ELF-1 (cell line): ENCODE measurements at regions not wholly inside any gene's neighbourhood (a gene's known extent, or its start where the extent isn't known, plus 50 kb on each side); places are given as distances from the start of the nearest gene placed in this dataset.

Experiments
- DNase-seq: peaks from one replicate; pipeline ENCODE4 v3.0.0-alpha.2; 2016; ENCODE audit warnings: low read depth, low spot score

- no peak for DNase-seq
These were observed 2314.9 kb downstream of the LRRC4C start for GRCh38 chr11:39144351-39145130.

DNA sequence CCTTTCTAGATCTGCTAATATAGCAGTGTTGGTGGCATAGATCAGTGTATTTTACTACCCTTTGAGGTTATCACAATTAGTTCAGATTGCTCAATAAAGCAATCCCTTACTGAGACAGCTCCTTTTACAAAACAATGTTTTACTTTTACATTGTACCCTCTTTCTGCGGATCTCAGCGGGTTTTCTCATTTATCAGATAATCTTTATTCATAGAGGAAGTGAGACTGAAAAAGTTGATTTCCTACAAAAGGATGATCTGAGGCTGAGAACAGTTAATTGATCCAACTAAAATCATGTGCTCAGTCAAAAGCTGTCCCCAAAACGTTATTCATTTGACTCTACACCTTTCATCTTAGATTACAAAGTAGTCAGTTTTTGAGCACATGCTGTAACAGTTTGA lies 2319.9 kb downstream of the LRRC4C start:
- no peak for DNase-seq

DNA sequence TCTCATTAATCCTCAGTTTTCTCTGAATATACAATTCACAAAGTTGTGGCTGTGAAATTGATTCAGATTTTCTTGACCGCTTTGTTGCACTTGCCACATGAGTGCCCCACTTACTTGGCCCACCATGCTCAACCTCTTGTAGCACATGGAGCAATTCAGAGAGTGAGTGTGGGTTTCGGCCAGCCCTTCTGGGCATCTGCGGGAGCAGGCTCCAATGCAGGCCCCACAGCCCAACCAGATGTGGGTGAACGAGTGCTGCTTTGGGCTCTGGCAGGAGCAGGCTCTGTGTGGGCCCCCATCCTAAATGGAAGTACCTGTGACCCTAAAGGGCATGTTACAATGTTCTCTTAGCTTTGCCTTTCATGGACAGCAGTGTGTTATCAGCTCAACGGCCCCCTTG lies 2338.6 kb downstream of the LRRC4C start:
- no peak for DNase-seq

DNA sequence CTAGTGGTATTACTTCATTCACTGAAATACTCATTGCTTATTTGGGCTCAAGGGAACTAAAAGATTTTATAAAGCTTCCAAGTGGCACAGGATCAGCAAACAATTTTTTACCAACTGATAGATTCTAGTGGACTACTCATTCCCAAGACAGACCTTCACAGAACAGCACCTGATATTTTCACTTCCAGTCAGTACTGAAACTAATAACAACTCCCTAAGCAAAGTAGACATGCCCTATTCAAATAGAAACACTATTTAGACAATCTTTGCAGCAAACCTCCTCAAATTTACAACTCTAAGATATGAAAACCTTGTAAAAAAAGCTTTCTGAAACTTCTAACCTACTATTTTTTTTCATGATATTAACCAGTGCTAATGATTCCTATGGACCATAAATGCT lies 2345.8 kb downstream of the LRRC4C start:
- no peak for DNase-seq

GRCh38 chr11:39102236-39102635 lies 2357.2 kb downstream of the LRRC4C start:
- no peak for DNase-seq

DNA sequence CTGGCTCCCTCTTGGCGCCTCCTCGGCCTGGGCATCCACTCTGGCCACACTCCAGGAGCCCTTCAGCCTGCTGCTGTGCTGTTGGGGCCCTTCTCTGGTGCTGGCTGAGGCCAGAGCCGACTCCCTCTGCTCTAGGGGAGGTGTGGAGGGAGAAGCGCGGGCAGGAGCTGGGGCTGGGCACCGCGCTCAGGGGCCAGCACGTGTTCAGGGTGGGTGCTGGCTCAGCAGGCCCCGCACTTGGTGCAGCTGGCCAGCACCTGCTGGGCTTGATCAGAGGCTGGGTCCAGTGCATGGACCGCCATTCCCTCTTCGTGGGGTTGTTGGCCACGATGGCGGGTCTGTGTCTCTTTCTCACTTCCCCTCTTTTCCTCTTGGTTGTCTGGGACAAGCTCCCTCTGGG lies 2381.0 kb downstream of the LRRC4C start:
- DNase-seq, result no peak

DNA sequence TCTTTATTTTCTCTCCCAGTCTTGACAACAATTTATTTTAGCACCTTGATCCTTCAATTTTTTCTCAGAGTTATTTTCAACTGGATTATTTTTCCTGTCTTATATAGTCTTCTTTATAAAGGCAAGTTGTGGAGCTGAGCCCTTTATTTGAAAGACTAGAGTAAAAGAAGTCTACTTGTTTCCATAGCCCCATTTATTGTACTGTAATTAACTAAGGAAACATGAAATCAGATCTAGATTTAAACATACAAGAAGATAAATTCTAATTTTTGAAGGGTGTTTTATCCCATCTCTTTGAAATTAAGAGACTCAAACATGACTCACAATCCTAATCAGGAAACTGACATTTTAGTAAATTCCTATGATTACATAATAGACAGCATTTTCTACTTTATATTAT lies 2421.8 kb downstream of the LRRC4C start:
- no peak for DNase-seq

DNA sequence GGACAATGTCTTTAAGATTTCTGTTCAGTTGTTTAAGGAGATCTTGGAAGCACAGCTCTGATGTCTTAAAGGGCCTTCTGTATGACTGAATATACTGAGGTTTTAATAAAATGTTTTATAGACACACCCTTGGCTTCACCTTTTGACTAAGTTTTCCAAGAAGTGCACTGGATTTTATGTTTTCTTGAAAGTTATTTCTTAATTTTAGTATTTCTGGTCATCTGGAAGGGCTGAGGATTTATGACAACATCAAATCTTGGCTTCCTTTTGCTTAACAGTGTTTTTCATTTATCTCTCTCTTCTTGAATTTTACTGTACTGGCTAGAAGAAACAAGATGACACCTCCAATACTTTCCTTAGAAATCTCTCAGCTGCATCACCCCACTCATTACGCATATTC lies 2423.4 kb downstream of the LRRC4C start:
- DNase-seq, result no peak

DNA sequence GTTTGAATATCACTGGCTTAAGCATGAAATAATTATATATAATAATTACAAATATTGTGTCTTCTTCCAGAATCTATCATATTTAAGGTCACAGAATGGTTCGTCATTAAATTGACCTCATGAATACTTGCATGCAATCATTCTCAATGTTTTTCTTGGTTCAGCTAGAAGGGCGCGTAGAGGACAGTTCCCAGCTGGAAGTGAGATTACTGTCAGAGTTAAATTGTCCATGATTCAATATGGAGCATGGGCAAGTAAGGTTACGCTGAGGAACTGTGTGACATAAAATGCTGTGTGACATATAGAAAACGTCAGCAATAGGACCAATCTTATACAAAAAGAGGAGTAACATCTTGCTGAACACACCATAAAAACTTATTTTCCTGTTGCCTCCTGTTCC lies 2423.5 kb upstream of the RAG2 start:
- DNase-seq, result no peak

DNA sequence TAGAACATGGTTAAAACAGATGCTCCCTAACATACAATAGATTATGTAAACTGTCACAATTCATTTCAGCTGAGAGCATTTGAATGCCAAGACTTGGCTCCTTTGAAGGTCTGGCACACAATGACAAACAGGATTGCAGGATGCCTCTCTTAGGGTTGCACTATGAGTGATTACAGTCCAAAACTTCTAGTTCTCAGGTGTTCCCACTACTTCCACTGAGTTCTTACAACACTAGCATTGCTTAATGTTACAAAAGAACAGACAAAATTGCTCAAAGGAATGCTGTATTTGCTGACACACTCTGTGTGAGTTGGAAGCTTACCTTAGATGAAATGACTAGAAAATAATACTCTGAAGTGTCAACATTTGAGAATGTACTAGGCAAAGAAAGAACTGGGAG lies 2413.8 kb upstream of the RAG2 start:
- DNase-seq, result no peak

DNA sequence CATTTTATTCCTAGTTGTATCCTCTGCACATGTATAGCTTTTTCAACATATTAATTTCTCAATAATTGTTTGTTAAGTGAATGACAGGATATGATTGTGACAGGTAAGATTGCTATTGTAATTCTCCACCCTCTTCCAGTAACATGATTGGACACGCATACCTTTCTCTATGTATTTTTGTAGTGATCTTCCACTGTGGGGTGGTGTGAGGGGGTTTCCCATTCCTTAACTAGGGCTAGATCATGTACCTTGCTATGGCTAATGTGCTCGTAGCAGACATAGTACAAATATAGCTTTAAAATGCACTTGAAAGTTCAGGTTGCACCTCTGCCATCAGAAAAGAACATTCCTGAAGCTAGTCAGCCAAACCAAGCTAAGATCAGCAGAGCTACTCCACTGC lies 2392.8 kb upstream of the RAG2 start:
- no peak for DNase-seq

DNA sequence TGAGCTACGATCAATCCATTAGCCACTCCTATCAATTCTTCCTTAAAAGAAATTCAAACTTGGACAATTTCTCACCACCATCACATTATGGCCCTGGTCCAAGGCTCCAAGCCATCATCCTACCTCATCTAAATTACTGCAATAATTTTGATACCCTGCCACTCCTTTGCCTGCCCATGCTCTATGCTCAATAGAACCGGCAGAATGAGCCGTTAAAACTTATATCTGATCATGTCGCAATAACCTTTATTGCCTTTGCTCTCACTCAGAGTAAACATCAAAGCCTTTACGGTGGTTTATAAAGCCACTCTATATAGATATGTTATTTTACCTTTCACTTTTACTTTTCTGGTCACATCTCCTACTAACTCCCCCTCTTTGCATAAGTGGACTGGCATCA lies 2392.1 kb upstream of the RAG2 start:
- no peak for DNase-seq

GRCh38 chr11:38988908-38989307 lies 2390.9 kb upstream of the RAG2 start:
- DNase-seq, result no peak

- no peak for DNase-seq
These were observed 2374.2 kb upstream of the RAG2 start for GRCh38 chr11:38972220-38972619.

DNA sequence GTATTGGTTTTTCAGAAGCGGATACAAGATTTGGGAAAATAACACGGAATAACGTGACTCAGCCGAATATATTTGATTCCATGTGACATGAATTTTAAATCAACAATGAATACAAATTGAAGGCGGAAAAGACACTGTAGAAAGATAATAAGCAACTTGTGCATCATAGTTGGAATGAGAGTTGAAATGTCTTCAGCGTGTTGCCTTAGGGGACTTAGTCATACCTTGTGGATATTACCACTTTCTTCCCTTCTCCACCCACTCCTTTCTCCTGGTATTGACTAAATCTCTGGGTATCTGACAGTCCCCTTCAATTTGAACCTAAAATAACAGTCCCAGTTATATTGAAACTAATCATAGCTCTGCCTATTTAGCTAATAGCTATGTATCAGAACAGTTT lies 2373.1 kb upstream of the RAG2 start:
- no peak for DNase-seq

DNA sequence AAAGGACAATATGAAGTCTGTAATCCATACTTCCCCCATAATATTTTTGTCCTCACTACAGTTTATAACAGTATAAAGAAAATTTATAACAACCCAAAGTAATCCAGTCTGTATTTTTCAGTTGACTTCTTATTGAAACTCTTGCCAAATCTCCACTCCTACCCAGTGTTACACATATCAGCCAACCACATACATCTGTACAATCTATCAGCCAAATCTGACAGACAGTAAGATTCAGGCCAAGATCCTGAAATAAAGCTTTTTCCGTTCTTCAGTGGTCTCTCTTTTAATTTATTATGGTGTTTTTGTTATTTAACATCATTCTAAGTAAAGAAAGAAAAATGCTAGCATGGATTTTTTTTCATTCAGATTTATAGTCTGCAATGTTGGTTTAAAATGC lies 2370.9 kb upstream of the RAG2 start:
- DNase-seq, result no peak

DNA sequence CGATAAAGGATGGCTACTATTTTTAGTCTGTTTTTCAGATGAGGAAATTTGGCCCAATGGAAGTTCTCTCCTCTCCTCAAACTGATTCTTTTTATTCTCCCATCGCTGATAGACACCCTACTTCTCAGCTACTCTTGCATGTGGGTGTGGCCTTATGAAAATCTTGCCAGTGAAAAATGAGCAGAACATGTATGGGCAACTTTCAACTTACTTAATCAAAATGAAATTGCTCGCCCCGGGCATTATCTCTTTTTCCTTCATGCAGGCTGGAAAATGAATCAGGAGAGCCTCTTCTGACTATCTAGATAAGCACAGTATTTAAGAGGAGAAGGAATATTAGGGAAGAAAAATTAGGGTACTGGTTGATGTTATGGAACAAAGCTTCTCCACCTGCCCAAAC lies 2354.7 kb upstream of the RAG2 start:
- no peak for DNase-seq

- DNase-seq, result no peak
These were observed 2352.8 kb upstream of the RAG2 start for GRCh38 chr11:38950867-38951266.

DNA sequence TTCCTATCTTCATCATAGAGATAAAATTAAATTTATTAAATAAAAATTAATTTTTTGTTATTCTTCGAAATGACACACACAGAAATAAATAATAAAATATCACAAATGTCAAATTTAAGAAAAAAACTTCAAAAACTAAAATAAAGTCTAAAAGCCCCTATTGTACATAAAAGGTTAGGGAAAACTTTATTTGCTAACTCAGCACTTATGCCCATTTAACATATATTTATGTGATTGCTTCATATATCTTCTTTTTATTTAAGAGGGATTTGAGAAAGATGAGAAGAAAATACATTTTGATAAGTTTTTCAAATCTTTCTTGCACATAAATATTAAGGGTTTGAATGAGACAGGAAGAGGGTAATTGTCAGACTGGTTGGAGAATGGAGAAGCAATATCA lies 2350.4 kb upstream of the RAG2 start:
- DNase-seq, result no peak

DNA sequence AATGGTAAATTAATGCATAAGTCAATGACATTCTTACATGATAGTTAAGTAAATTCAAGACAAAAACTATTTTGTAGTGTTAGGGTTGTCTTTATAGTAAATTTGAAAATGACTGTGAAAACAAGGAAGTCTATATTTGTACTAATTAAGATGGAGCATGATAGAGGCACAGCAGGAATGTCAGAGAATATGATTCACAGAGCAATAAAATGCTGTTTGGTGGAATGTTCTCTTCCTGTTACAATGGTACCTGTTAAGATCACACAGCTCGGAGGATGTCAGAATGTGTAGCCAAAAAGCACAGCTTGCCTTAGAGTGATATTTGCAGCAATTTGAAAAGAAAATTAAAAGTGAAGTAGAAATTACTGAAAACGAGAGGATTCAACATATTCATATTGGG lies 2339.7 kb upstream of the RAG2 start:
- DNase-seq, result no peak

GRCh38 chr11:38935941-38936340 lies 2337.9 kb upstream of the RAG2 start:
- no peak for DNase-seq

DNA sequence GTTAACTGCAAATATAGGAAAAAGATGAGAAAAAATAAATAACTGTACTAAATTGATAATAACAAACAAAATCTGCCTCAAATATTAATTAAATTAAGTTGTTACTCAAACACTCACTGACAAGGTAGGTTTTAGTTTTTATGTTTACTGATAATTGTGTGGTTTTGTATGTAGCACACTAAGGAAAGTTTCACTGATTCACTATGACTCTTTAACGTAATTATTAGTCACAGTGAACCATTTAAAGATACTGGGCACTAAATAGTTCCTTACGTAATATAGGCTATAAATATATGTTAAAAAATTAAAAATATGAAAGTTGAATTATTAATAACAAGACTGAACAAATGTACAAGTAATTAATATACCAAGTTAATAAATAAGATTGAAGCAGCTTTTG lies 2330.0 kb upstream of the RAG2 start:
- DNase-seq, result no peak

DNA sequence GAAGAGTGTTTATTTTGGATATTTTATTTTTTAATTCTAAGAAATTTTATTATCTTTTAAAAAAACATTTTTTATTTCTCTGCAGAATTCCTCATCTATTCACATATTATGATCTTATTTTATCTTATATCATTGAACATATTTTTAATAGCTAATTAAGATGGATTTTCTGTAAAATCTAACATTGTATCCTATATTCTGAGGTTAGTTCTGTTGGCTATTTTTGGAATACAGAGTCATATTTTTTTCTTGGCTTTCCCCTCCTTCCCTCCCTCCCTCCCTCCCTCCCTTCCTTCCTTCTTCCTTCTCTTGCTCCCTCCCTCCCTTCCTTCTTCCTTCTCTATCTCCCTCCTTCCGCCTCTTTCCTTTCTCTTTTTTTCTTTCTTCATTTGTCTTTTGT lies 2326.6 kb upstream of the RAG2 start:
- DNase-seq, result no peak

- no peak for DNase-seq
These were observed 2302.2 kb upstream of the RAG2 start for GRCh38 chr11:38900211-38900610.
